ENCODE measurements at regions not wholly inside any gene's neighbourhood (a gene's known extent, or its start where the extent isn't known, plus 50 kb on each side); places are given as distances from the start of the nearest gene placed in this dataset.

DNA sequence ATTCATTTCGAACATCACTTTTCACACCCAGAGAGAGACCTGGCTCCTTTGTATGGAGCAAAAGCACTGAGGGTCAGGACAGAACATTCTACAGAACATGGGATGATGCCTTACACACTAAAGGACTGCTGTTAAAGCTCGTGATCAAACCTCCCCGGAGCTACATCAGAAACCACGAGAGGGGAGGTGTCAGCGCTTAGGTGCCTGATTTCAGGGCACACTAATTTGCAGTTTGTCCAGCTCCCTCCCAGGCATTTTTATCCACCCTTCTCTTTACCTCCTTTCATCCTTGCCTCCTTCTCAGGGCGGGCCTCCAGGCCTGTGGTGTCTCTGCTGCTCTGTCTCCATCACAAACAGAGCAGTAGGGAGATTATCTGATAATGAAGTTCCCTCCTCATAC, 127.5 kb downstream of the VPREB1 start (continued):
- TF ChIP-seq, protein P1, sequence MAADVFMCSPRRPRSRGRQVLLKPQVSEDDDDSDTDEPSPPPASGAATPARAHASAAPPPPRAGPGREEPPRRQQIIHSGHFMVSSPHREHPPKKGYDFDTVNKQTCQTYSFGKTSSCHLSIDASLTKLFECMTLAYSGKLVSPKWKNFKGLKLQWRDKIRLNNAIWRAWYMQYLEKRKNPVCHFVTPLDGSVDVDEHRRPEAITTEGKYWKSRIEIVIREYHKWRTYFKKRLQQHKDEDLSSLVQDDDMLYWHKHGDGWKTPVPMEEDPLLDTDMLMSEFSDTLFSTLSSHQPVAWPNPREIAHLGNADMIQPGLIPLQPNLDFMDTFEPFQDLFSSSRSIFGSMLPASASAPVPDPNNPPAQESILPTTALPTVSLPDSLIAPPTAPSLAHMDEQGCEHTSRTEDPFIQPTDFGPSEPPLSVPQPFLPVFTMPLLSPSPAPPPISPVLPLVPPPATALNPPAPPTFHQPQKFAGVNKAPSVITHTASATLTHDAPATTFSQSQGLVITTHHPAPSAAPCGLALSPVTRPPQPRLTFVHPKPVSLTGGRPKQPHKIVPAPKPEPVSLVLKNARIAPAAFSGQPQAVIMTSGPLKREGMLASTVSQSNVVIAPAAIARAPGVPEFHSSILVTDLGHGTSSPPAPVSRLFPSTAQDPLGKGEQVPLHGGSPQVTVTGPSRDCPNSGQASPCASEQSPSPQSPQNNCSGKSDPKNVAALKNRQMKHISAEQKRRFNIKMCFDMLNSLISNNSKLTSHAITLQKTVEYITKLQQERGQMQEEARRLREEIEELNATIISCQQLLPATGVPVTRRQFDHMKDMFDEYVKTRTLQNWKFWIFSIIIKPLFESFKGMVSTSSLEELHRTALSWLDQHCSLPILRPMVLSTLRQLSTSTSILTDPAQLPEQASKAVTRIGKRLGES (CRISPR knock-in tag; IDR thresholded peaks at IDR 0.05; ENCODE audit: borderline replicate concordance) = no peak
- TF ChIP-seq PHF8 (CRISPR knock-in tag; IDR thresholded peaks at IDR 0.05) = no peak
- no peak for TF ChIP-seq ZBTB42 (CRISPR knock-in tag; IDR thresholded peaks at IDR 0.05)
- no peak for TF ChIP-seq JARID2 (CRISPR knock-in tag; IDR thresholded peaks at IDR 0.05; ENCODE audit: insufficient replicate concordance)
- no peak for TF ChIP-seq SMARCE1 (IDR thresholded peaks at IDR 0.05; ENCODE audit: borderline replicate concordance)
- TF ChIP-seq, protein P2, sequence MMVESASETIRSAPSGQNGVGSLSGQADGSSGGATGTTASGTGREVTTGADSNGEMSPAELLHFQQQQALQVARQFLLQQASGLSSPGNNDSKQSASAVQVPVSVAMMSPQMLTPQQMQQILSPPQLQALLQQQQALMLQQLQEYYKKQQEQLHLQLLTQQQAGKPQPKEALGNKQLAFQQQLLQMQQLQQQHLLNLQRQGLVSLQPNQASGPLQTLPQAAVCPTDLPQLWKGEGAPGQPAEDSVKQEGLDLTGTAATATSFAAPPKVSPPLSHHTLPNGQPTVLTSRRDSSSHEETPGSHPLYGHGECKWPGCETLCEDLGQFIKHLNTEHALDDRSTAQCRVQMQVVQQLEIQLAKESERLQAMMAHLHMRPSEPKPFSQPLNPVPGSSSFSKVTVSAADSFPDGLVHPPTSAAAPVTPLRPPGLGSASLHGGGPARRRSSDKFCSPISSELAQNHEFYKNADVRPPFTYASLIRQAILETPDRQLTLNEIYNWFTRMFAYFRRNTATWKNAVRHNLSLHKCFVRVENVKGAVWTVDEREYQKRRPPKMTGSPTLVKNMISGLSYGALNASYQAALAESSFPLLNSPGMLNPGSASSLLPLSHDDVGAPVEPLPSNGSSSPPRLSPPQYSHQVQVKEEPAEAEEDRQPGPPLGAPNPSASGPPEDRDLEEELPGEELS (CRISPR knock-in tag; IDR thresholded peaks at IDR 0.05) = no peak
- no peak for TF ChIP-seq ZNF792 (CRISPR knock-in tag; IDR thresholded peaks at IDR 0.05)
- no peak for TF ChIP-seq AKNA (CRISPR knock-in tag; IDR thresholded peaks at IDR 0.05; ENCODE audit: borderline replicate concordance)
- TF ChIP-seq, protein P3, sequence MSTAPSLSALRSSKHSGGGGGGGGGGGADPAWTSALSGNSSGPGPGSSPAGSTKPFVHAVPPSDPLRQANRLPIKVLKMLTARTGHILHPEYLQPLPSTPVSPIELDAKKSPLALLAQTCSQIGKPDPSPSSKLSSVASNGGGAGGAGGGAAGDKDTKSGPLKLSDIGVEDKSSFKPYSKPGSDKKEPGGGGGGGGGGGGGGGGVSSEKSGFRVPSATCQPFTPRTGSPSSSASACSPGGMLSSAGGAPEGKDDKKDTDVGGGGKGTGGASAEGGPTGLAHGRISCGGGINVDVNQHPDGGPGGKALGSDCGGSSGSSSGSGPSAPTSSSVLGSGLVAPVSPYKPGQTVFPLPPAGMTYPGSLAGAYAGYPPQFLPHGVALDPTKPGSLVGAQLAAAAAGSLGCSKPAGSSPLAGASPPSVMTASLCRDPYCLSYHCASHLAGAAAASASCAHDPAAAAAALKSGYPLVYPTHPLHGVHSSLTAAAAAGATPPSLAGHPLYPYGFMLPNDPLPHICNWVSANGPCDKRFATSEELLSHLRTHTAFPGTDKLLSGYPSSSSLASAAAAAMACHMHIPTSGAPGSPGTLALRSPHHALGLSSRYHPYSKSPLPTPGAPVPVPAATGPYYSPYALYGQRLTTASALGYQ (CRISPR knock-in tag; IDR thresholded peaks at IDR 0.05) = no peak
- no peak for TF ChIP-seq TAF15 (IDR thresholded peaks at IDR 0.05; ENCODE audit: low read depth, low read length, poor library complexity, severe bottlenecking)
- TF ChIP-seq ZBTB3 (CRISPR knock-in tag; IDR thresholded peaks at IDR 0.05; ENCODE audit: borderline replicate concordance, low read depth) = no peak

Data from HepG2 (cell line).